ENCODE measurements at regions not wholly inside any gene's neighbourhood (a gene's known extent, or its start where the extent isn't known, plus 50 kb on each side); places are given as distances from the start of the nearest gene placed in this dataset.

- ATAC-seq (no peak), DNase-seq (ENCODE audit: missing footprints) (no peak)
- intact Hi-C loops (cut with DNase I) = no loop called here
Observed at GRCh38 chr11:82676483-82677094, 57.1 kb downstream of the FAM181B start.

GRCh38 chr11:82675838-82676237 is 57.8 kb downstream of the FAM181B start:
- ATAC-seq (no peak), DNase-seq (ENCODE audit: missing footprints) (no peak)
- intact Hi-C loops (cut with DNase I) = no loop called here

- no peak for ATAC-seq
- intact Hi-C loops (cut with DNase I) = no loop called here
- DNase-seq (ENCODE audit: missing footprints) = no peak
Observed at GRCh38 chr11:82673631-82674030, 60.0 kb downstream of the FAM181B start.

GRCh38 chr11:82671451-82671850 is 62.2 kb downstream of the FAM181B start:
- ATAC-seq (no peak), DNase-seq (ENCODE audit: missing footprints) (no peak)
- intact Hi-C loops (cut with DNase I) = no loop called here

GRCh38 chr11:82663535-82663934 is 70.1 kb downstream of the FAM181B start:
- ATAC-seq = no peak
- DNase-seq (ENCODE audit: missing footprints) = no peak
- intact Hi-C loops (cut with DNase I) = no loop called here

GRCh38 chr11:82653752-82654151 is 79.9 kb downstream of the FAM181B start:
- ATAC-seq = no peak
- intact Hi-C loops (cut with DNase I) = no loop called here
- no peak for DNase-seq (ENCODE audit: missing footprints)

GRCh38 chr11:82639251-82639650 is 94.4 kb downstream of the FAM181B start:
- intact Hi-C loops (cut with DNase I) = no loop called here
- DNase-seq (ENCODE audit: missing footprints) (no peak), ATAC-seq (no peak)

- DNase-seq (ENCODE audit: missing footprints) (no peak), ATAC-seq (no peak)
- intact Hi-C loops (cut with DNase I) = no loop called here
Observed at GRCh38 chr11:82636615-82637014, 97.0 kb downstream of the FAM181B start.

- ATAC-seq = no peak
- DNase-seq (ENCODE audit: missing footprints) = no peak
- intact Hi-C loops (cut with DNase I) = no loop called here
Observed at GRCh38 chr11:82634091-82634490, 99.6 kb downstream of the FAM181B start.

- DNase-seq (ENCODE audit: missing footprints) (no peak), ATAC-seq (no peak)
- intact Hi-C loops (cut with DNase I) = no loop called here
Observed at GRCh38 chr11:82631722-82632630, 101.7 kb downstream of the FAM181B start.

- intact Hi-C loops (cut with DNase I) = no loop called here
- DNase-seq (ENCODE audit: missing footprints) (no peak), ATAC-seq (no peak)
Observed at GRCh38 chr11:82610671-82611070, 123.0 kb downstream of the FAM181B start.

- ATAC-seq (no peak), DNase-seq (ENCODE audit: missing footprints) (no peak)
- intact Hi-C loops (cut with DNase I) = no loop called here
Observed at GRCh38 chr11:82606738-82607137, 126.9 kb downstream of the FAM181B start.

- ATAC-seq (no peak), DNase-seq (ENCODE audit: missing footprints) (no peak)
- intact Hi-C loops (cut with DNase I) = no loop called here
Observed at GRCh38 chr11:82601711-82602110, 132.0 kb downstream of the FAM181B start.

- intact Hi-C loops (cut with DNase I) = no loop called here
- DNase-seq (ENCODE audit: missing footprints) (no peak), ATAC-seq (no peak)
Observed at GRCh38 chr11:82599836-82600235, 133.8 kb downstream of the FAM181B start.

GRCh38 chr11:82586581-82586980 is 147.1 kb downstream of the FAM181B start:
- no peak for DNase-seq (ENCODE audit: missing footprints)
- intact Hi-C loops (cut with DNase I) = no loop called here
- ATAC-seq = no peak

GRCh38 chr11:82577246-82577645 is 156.4 kb downstream of the FAM181B start:
- ATAC-seq (no peak), DNase-seq (ENCODE audit: missing footprints) (no peak)
- intact Hi-C loops (cut with DNase I) = no loop called here

- ATAC-seq = no peak
- intact Hi-C loops (cut with DNase I) = no loop called here
- DNase-seq (ENCODE audit: missing footprints) = no peak
Observed at GRCh38 chr11:82560836-82561235, 172.8 kb downstream of the FAM181B start.

- DNase-seq (ENCODE audit: missing footprints) (no peak), ATAC-seq (no peak)
- intact Hi-C loops (cut with DNase I) = no loop called here
Observed at GRCh38 chr11:82559609-82560008, 174.1 kb downstream of the FAM181B start.

- ATAC-seq = no peak
- intact Hi-C loops (cut with DNase I) = no loop called here
- no peak for DNase-seq (ENCODE audit: missing footprints)
Observed at GRCh38 chr11:82557274-82557673, 176.4 kb downstream of the FAM181B start.

GRCh38 chr11:82556210-82556609 is 177.5 kb downstream of the FAM181B start:
- ATAC-seq = no peak

More at GRCh38 chr11:82556210-82556609, 177.5 kb downstream of the FAM181B start:
- no peak for DNase-seq (ENCODE audit: missing footprints)
- intact Hi-C loops (cut with DNase I) = no loop called here
